ENCODE measurements at regions not wholly inside any gene's neighbourhood (a gene's known extent, or its start where the extent isn't known, plus 50 kb on each side); places are given as distances from the start of the nearest gene placed in this dataset.

DNA sequence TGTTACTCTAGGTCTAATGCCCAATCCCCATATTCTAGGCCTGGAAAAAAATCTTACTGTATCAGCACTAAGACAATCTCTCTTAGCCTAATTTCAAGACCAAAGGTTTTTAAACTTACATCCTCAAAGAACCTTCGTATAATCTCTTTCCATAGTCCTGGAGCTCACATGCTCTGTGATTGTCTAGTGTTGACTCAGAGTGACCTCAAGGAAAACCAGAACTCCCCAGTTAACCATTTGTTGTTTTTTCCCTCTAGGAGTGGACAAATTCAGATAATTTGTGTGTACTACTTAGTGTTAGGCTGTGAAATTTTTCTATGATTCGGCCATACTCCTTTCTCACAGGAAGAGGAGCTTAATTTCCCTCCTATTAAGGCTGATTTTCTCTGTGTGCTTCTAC, 536.1 kb downstream of the SLC4A3 start:
- in situ Hi-C loops (cut with HindIII; ENCODE audit: low sequenced_read_pairs): no loop called here
- no peak for DNase-seq (ENCODE audit: low read depth)
- H3K4me3 ChIP-seq (ENCODE audit: low read depth, low read length): no peak overlapping the region
- TF ChIP-seq, protein P1, sequence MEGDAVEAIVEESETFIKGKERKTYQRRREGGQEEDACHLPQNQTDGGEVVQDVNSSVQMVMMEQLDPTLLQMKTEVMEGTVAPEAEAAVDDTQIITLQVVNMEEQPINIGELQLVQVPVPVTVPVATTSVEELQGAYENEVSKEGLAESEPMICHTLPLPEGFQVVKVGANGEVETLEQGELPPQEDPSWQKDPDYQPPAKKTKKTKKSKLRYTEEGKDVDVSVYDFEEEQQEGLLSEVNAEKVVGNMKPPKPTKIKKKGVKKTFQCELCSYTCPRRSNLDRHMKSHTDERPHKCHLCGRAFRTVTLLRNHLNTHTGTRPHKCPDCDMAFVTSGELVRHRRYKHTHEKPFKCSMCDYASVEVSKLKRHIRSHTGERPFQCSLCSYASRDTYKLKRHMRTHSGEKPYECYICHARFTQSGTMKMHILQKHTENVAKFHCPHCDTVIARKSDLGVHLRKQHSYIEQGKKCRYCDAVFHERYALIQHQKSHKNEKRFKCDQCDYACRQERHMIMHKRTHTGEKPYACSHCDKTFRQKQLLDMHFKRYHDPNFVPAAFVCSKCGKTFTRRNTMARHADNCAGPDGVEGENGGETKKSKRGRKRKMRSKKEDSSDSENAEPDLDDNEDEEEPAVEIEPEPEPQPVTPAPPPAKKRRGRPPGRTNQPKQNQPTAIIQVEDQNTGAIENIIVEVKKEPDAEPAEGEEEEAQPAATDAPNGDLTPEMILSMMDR (IDR thresholded peaks at IDR 0.05; ENCODE audit: low read depth, low read length, missing control alignments): no peak

DNA sequence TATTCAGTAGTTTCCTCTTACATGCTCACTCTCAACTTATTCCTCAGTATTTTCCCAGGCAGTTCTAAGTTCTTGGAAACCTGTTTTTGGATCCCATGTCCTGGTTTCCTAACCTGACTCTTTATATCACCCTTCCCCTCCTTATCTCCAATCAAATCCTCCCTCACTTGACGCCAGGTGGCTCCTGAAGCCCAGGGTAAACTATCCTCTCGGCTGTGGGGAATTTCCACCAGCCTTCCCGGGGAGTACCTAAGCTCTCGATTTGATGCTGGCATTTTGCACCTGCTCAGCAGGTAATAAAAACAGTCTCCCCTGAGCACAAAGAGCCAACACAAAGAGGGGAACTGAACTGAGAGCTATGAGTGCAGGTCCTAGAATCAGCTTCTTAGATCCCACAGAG, 538.0 kb downstream of the SLC4A3 start:
- TF ChIP-seq, protein P1 (IDR thresholded peaks at IDR 0.05; ENCODE audit: low read depth, low read length, missing control alignments): no peak
- DNase-seq (ENCODE audit: low read depth): no peak
- in situ Hi-C loops (cut with HindIII; ENCODE audit: low sequenced_read_pairs): no loop called here
- no peak overlapping the region for H3K4me3 ChIP-seq (ENCODE audit: low read depth, low read length)

DNA sequence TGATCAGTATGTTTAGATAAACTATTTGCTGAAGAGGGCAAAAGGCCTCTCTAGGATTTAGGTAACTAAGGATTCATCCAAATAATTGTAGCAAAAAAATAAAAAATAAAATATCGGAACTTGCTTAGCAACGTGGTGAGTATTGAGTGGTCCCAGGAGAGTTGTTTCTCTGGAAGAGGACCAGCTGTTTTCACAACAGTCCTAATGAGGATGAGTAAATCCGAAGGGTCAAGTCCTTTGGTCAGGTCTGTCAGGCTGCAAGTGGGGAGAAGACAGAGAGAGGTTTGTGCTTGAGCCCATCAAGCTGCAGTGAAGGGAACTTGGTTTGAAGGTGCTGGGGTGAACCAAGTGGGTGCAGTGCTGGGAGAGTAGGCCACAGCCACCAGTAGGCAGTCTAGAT, 539.2 kb downstream of the SLC4A3 start:
- in situ Hi-C loops (cut with HindIII; ENCODE audit: low sequenced_read_pairs): no loop called here
- no peak overlapping the region for H3K4me3 ChIP-seq (ENCODE audit: low read depth, low read length)
- TF ChIP-seq, protein P1 (IDR thresholded peaks at IDR 0.05; ENCODE audit: low read depth, low read length, missing control alignments): no peak
- no peak for DNase-seq (ENCODE audit: low read depth)

DNA sequence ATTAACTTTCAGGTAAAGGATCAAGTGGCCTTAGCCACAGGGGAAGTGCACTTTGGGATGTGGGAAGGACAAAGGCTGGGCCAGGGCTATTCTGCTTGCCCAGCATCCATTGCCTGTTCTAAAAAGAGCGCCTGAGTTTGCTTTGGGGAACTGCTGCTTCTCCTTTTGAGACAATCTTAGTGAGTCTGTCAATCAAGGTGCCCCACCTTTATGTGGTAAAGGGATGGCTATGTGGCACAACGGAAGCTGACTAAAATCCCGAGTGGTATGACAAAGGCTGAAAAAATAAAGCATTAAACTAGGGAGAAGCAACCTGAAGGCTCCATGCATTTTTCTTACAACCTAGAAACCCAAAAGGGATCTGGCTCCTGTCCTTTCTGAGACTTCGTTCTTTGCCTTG, 540.5 kb downstream of the SLC4A3 start:
- no peak for DNase-seq (ENCODE audit: low read depth)
- in situ Hi-C loops (cut with HindIII; ENCODE audit: low sequenced_read_pairs): no loop called here
- H3K4me3 ChIP-seq (ENCODE audit: low read depth, low read length): no peak overlapping the region
- TF ChIP-seq, protein P1 (IDR thresholded peaks at IDR 0.05; ENCODE audit: low read depth, low read length, missing control alignments): no peak

DNA sequence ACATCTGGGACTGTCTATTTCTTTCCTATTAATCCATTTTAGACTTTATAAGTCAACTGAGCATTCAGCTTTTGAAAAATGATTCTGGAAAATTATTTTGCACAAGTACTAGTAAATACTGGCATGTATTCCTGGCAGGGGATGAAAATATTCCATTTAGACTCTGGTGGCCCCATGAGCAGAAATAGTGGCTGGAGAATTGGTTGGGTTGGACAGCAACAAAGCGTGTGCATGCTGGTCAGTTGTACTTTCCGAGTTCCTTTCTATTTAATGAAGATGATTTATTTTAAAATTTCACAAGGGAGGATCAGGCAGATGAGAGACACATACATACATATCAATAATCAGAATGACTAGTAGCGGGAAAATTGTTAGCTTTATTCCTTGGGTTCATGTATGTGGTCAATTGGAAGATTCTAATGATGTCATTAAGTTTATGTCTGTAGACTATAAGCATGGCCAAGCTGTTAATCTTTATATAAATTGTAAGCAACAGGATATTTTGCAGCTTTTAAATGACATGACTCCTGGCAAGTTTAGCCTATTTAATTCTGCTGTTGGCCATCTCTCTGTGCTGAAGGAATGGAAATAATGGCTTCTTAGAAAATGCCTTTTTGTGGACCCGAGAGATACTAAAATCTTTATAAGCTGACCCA, 541.6 kb downstream of the SLC4A3 start:
- TF ChIP-seq, protein P1 (IDR thresholded peaks at IDR 0.05; ENCODE audit: low read depth, low read length, missing control alignments): no peak
- no peak for DNase-seq (ENCODE audit: low read depth)
- no peak overlapping the region for H3K4me3 ChIP-seq (ENCODE audit: low read depth, low read length)
- in situ Hi-C loops (cut with HindIII; ENCODE audit: low sequenced_read_pairs): no loop called here

DNA sequence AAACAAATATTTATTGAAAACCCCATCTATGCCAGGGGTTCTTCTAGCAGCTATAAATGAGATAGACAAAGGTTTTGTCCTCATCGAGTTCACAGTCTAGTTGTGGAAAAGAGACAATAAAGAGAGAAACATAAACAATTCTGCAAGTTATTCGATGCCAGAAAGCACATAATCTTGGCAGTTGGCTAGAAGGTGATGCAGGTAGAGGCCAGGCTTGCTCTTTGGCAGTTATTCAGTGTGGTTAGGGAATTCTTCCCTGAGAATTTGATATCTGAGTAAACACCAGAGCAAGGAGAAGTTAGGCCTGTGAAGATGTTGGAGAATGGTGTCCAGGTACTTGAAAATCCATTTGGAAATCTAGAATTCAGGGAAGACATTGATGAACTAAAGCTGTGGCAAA, 547.4 kb downstream of the SLC4A3 start:
- TF ChIP-seq, protein P1 (IDR thresholded peaks at IDR 0.05; ENCODE audit: low read depth, low read length, missing control alignments): no peak
- no peak for DNase-seq (ENCODE audit: low read depth)
- in situ Hi-C loops (cut with HindIII; ENCODE audit: low sequenced_read_pairs): no loop called here
- H3K4me3 ChIP-seq (ENCODE audit: low read depth, low read length): no peak overlapping the region

All from astrocyte of the cerebellum (primary cell).